ENCODE measurements at regions not wholly inside any gene's neighbourhood (a gene's known extent, or its start where the extent isn't known, plus 50 kb on each side); places are given as distances from the start of the nearest gene placed in this dataset.

DNA sequence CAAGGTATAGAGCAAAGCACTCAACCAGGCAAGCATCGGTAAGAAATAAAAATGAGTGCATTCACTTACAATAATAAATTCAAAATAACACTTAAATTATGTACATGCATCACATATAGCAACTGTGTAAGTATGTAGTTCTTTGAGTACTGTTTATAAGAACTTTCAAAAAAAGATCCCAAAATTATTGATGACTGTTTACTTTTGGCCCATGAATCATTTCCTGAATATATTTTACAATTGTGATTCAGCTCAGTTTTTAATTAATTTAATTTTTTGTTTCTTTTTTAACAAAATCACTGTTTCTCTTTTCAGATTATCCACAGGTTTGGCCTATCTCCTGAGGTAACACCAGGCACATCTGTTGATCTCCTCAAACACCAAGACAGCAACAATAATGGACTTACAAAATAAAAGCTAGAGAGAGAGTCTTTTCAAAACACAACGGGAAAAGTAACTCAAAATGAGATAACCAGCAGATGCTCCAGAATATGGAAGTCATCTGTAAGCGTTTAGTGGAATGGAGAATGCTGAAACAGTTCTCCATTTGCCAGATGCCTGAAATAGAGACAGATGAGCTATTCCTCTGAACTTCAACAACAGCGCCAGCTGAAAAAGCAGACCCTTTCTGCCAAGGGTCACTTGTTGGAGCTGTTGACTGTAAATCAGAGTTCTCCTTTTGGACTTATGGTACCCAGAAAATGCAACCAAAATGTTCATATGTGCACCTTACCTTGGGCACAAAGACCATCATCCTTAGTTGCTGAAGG is 348.6 kb upstream of the RGMB start:
- TF ChIP-seq CTCF (IDR thresholded peaks at IDR 0.05; ENCODE audit: poor library complexity) (no peak), EZH2 (IDR thresholded peaks at IDR 0.05; ENCODE audit: borderline replicate concordance) (no peak)
